H1 (cell line): ENCODE measurements at regions not wholly inside any gene's neighbourhood (a gene's known extent, or its start where the extent isn't known, plus 50 kb on each side); places are given as distances from the start of the nearest gene placed in this dataset.

Experiments
- BCL11A ChIP-seq, 2 experiments: IDR thresholded peaks; one replicate each; pipeline ENCODE4 v1.6.1; 2011; ENCODE audit warnings: low read depth in 2 of 2, low read length in 2 of 2, mild to moderate bottlenecking in 2 of 2
- CBX5 ChIP-seq: fragments of 300-800, 300-1000 bp; sonication (generic); IDR thresholded peaks from 2 replicates; pipeline ENCODE4 v1.7.1; 2016; ENCODE audit warnings: antibody characterized with exemption, low read length, low read depth
- YY1 ChIP-seq: IDR thresholded peaks from 2 replicates; pipeline ENCODE4 v1.6.1; 2011; ENCODE audit warnings: low read depth, mild to moderate bottlenecking, low read length

GRCh38 chr2:62314291-62314690 lies 118.4 kb downstream of the B3GNT2 start (continued):
- TF ChIP-seq YY1 (no peak), CBX5 (no peak), BCL11A (IDR thresholded peaks at IDR 0.05; ENCODE audit: low read depth in 2 of 2, low read length in 2 of 2) (no peak)
